HCT116 (cell line): ENCODE measurements at regions not wholly inside any gene's neighbourhood (a gene's known extent, or its start where the extent isn't known, plus 50 kb on each side); places are given as distances from the start of the nearest gene placed in this dataset.

ENCODE experiments used
- ATAC-seq: fragments of 200-7000 bp; cut with Tn5 transposase; 2 replicates; pipeline ENCODE4 v1.9.1; 2020; ENCODE audit warnings: mild to moderate bottlenecking, moderate library complexity
- BruUV-seq: library from RNA; stranded (reverse); fragments of 400-500 nt; replicated peaks from 2 replicates; lab custom pipeline; 2021; lab: Mats Ljungman, UMichigan
- CTCF ChIA-PET: fragments of 300-600 bp; sonication (Branson Sonifier 250); formaldehyde crosslinking; loops from one replicate; lab custom pipeline; 2021; ENCODE audit warnings: antibody characterized with exemption; lab: Charles Lee
- POLR2A ChIA-PET: fragments of 300-600, 350-600 bp; sonication (Branson Sonifier 250); formaldehyde crosslinking; loops from one replicate; lab custom pipeline; 2021; ENCODE audit warnings: antibody characterized with exemption; lab: Charles Lee
- RAD21 ChIA-PET, 2 experiments: fragments of 300-600 bp; sonication (Branson Sonifier 250); formaldehyde crosslinking; loops; one replicate each; lab custom pipeline; 2023; ENCODE audit warnings: low total read pairs in 2 of 2; ENCODE audit not compliant: uncharacterized antibody in 2 of 2, unreplicated experiment in 2 of 2, low non-redundant PET in 1 of 2; lab: Charles Lee
- DNase-seq: peaks from one replicate; pipeline ENCODE4 v3.0.0-alpha.2; 2010; ENCODE audit warnings: low read depth, low spot score
- H2AFZ ChIP-seq: fragments of 200-600 bp; shearing (Covaris generic), sonication (generic); 2 replicates; pipeline ENCODE4 v1.6.1; 2017; ENCODE audit warnings: low read depth, mixed run types, mixed read lengths, antibody characterized with exemption, low read length; ENCODE audit not compliant: poor library complexity, severe bottlenecking
- H3K27ac ChIP-seq: 2 replicates; pipeline ENCODE4 v1.5.1; 2012; ENCODE audit warnings: low read depth, low read length
- H3K27me3 ChIP-seq: fragments of 200-600 bp; sonication (generic); 2 replicates; pipeline ENCODE4 v1.6.1; 2016; ENCODE audit warnings: mixed run types, low read length, mixed read lengths; ENCODE audit not compliant: insufficient read depth
- H3K36me3 ChIP-seq, 2 experiments: fragments of 200-500 bp in 1 of 2; fragments of 200-600 bp in 1 of 2; sonication (Bioruptor generic) in 1 of 2; sonication (generic) in 1 of 2; 2 replicates each; pipeline versions ENCODE4 v1.5.1 to v1.6.1; 2014 to 2016; ENCODE audit warnings: low read length in 2 of 2, inconsistent platforms in 1 of 2, mixed read lengths in 1 of 2, mixed run types in 1 of 2; ENCODE audit not compliant: insufficient read depth in 2 of 2, control insufficient read depth in 1 of 2
- H3K4me1 ChIP-seq, 2 experiments: fragments of 200-600 bp in 1 of 2; sonication (generic) in 1 of 2; 2 replicates each; pipeline versions ENCODE4 v1.5.1 to v1.6.1; 2012 to 2017; ENCODE audit warnings: low read length in 2 of 2, inconsistent platforms in 1 of 2, mild to moderate bottlenecking in 1 of 2, mixed read lengths in 1 of 2, mixed run types in 1 of 2, moderate library complexity in 1 of 2; ENCODE audit not compliant: insufficient read depth in 2 of 2, control insufficient read depth in 1 of 2
- H3K4me2 ChIP-seq: fragments of 200-600 bp; sonication (generic); 2 replicates; pipeline ENCODE4 v1.6.1; 2017; ENCODE audit warnings: mixed run types, low read length, mixed read lengths
- H3K4me3 ChIP-seq, 2 experiments: fragments of 200-600 bp in 1 of 2; sonication (generic) in 1 of 2; replicated peaks in 1 of 2; 2 replicates each; pipeline ENCODE4 v1.5.1; 2011 to 2016; ENCODE audit warnings: low read length in 2 of 2, control low read depth in 1 of 2, low read depth in 1 of 2, mild to moderate bottlenecking in 1 of 2, mixed read lengths in 1 of 2, mixed run types in 1 of 2
- H3K79me2 ChIP-seq: fragments of 200-600 bp; sonication (generic); 2 replicates; pipeline ENCODE4 v1.6.1; 2017; ENCODE audit warnings: mild to moderate bottlenecking, mixed run types, low read length, moderate library complexity, mixed read lengths; ENCODE audit not compliant: insufficient read depth
- H3K9ac ChIP-seq: fragments of 200-600 bp; sonication (generic); 2 replicates; pipeline ENCODE4 v1.6.1; 2016; ENCODE audit warnings: low read length, mixed read lengths
- H3K9me2 ChIP-seq: fragments of 200-600 bp; sonication (generic), shearing (Covaris generic); 2 replicates; pipeline ENCODE4 v1.6.1; 2017; ENCODE audit warnings: mixed run types, mild to moderate bottlenecking, moderate library complexity; ENCODE audit not compliant: insufficient read depth
- H3K9me3 ChIP-seq, 2 experiments: fragments of 200-500 bp in 1 of 2; fragments of 200-600 bp in 1 of 2; sonication (Bioruptor generic) in 1 of 2; sonication (generic) in 1 of 2; 2 replicates each; pipeline ENCODE4 v1.6.1; 2014 to 2017; ENCODE audit warnings: low read length in 2 of 2, mixed read lengths in 2 of 2, inconsistent platforms in 1 of 2, low read depth in 1 of 2, mild to moderate bottlenecking in 1 of 2, mixed run types in 1 of 2, moderate library complexity in 1 of 2; ENCODE audit not compliant: control insufficient read depth in 1 of 2, insufficient read depth in 1 of 2
- H4K20me1 ChIP-seq: fragments of 200-600 bp; sonication (generic), shearing (Covaris generic); 2 replicates; pipeline ENCODE4 v1.6.1; 2017; ENCODE audit warnings: mixed run types, mild to moderate bottlenecking, moderate library complexity; ENCODE audit not compliant: insufficient read depth
- EGR1 ChIP-seq: IDR thresholded peaks from 2 replicates; pipeline ENCODE4 v1.6.1; 2012; ENCODE audit warnings: low read depth
- ELF1 ChIP-seq: IDR thresholded peaks from 2 replicates; pipeline ENCODE4 v1.6.1; 2012; ENCODE audit warnings: low read depth, borderline replicate concordance
- EZH2 ChIP-seq: fragments of 200-600 bp; sonication (generic); IDR thresholded peaks from 2 replicates; pipeline ENCODE4 v1.6.1; 2017; ENCODE audit warnings: antibody characterized with exemption, mixed run types
- FOSL1 ChIP-seq: IDR thresholded peaks from 2 replicates; pipeline ENCODE4 v1.6.1; 2012; ENCODE audit warnings: low read depth
- POLR2A ChIP-seq: IDR thresholded peaks from 2 replicates; pipeline ENCODE4 v1.7.0; 2011; ENCODE audit warnings: borderline replicate concordance; ENCODE audit not compliant: insufficient read depth, insufficient read length; ENCODE audit errors: extremely low read depth
- ZFX ChIP-seq: fragments of 450-650 bp; IDR thresholded peaks from 2 replicates; pipeline ENCODE4 v1.6.1; 2017
- intact Hi-C: fragments of 100-400 bp; cut with micrococcal nuclease; formaldehyde crosslinking; loops from 2 replicates; pipeline ENCODE4 v1.10.0; 2022
- TF ChIP-seq, protein P1 (sequence below): IDR thresholded peaks from 2 replicates; pipeline ENCODE4 v1.6.1; 2012
- TF ChIP-seq, protein P2 (sequence below): IDR thresholded peaks from 2 replicates; pipeline ENCODE4 v1.6.1; 2012; ENCODE audit warnings: low read depth
- TF ChIP-seq, protein P3 (sequence below): IDR thresholded peaks from 2 replicates; pipeline ENCODE4 v1.6.1; 2012

DNA sequence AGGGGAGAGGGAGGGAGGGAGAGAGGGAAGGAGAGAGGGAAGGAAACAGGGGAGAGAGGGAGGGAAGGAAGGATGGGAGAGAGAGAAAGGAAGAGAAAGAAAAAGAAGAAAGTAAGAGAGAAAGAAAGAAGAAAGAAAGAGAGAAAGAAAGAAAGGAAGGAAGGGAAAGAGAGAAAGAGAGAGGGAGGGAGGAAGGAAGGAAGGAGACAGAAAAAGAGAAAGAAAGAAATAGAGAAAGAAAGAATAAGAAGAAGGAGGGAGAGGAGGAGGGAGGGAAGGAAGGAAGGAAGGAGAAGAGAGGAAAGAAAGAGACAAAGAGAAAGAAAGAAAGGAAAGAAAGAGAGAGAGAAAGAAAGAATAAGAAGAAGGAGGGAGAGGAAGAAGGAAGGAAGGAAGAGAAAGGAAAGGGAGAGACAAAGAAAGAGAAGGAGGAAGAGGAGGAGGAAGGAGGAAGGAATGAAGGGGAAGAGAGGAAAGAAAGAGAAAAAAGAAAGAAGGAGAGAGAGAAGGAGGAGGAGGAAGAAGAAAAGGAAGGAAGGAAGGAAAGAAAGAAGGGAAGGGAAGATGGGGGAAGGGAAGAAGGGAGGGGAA, 189.6 kb downstream of the PARM1 start:
- no peak overlapping the region for H3K4me3 ChIP-seq
- no peak overlapping the region for H3K4me2 ChIP-seq
- H3K79me2 ChIP-seq = no peaks in the 10 kb centered on the region
- H2AFZ ChIP-seq = no peak overlapping the region
- intact Hi-C loops = no loop called here
- H4K20me1 ChIP-seq = no peaks in the 10 kb centered on the region
- H3K9me3 ChIP-seq = no peaks in the 10 kb centered on the region
- no peaks in the 10 kb centered on the region for H3K27me3 ChIP-seq
- BruUV-seq = no TSS peak
- ChIA-PET CTCF (no interaction called here), POLR2A (no interaction called here), RAD21 (no interaction called here)
- no peak overlapping the region for H3K27ac ChIP-seq
- ATAC-seq (no peak), DNase-seq (no peak)
- H3K36me3 ChIP-seq = no peaks in the 10 kb centered on the region
- H3K4me1 ChIP-seq = peaks cover 0 to 8% of the 10 kb centered on the region in 2 experiments; a peak in 3 of 4 replicates
- H3K9me2 ChIP-seq = no peaks in the 10 kb centered on the region
- no peak for TF ChIP-seq ZFX
- TF ChIP-seq POLR2A = no peak
- TF ChIP-seq, protein P1, sequence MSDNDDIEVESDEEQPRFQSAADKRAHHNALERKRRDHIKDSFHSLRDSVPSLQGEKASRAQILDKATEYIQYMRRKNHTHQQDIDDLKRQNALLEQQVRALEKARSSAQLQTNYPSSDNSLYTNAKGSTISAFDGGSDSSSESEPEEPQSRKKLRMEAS = no peak
- TF ChIP-seq, protein P2, sequence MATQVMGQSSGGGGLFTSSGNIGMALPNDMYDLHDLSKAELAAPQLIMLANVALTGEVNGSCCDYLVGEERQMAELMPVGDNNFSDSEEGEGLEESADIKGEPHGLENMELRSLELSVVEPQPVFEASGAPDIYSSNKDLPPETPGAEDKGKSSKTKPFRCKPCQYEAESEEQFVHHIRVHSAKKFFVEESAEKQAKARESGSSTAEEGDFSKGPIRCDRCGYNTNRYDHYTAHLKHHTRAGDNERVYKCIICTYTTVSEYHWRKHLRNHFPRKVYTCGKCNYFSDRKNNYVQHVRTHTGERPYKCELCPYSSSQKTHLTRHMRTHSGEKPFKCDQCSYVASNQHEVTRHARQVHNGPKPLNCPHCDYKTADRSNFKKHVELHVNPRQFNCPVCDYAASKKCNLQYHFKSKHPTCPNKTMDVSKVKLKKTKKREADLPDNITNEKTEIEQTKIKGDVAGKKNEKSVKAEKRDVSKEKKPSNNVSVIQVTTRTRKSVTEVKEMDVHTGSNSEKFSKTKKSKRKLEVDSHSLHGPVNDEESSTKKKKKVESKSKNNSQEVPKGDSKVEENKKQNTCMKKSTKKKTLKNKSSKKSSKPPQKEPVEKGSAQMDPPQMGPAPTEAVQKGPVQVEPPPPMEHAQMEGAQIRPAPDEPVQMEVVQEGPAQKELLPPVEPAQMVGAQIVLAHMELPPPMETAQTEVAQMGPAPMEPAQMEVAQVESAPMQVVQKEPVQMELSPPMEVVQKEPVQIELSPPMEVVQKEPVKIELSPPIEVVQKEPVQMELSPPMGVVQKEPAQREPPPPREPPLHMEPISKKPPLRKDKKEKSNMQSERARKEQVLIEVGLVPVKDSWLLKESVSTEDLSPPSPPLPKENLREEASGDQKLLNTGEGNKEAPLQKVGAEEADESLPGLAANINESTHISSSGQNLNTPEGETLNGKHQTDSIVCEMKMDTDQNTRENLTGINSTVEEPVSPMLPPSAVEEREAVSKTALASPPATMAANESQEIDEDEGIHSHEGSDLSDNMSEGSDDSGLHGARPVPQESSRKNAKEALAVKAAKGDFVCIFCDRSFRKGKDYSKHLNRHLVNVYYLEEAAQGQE = no peak
- no peak for TF ChIP-seq EGR1
- no peak for TF ChIP-seq EZH2
- TF ChIP-seq FOSL1 = no peak
- no peak for TF ChIP-seq ELF1
- TF ChIP-seq, protein P3, sequence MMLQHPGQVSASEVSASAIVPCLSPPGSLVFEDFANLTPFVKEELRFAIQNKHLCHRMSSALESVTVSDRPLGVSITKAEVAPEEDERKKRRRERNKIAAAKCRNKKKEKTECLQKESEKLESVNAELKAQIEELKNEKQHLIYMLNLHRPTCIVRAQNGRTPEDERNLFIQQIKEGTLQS = no peak
- H3K9ac ChIP-seq = no peak overlapping the region
